Psoas muscle (tissue), 7 donors: ENCODE measurements at regions not wholly inside any gene's neighbourhood (a gene's known extent, or its start where the extent isn't known, plus 50 kb on each side); places are given as distances from the start of the nearest gene placed in this dataset.
A peak's percentile ranks its signal among the peaks of the same experiment; 100 is the strongest.

Experiments used
- ATAC-seq, 4 donors: fragments of 200-7000 bp; cut with Tn5 transposase; one replicate each; pipeline ENCODE4 v1.9.1; 2020; ENCODE audit warnings: moderate library complexity in 3 of 4, mild to moderate bottlenecking in 2 of 4
- DNase-seq, 2 donors: peaks; one replicate each; pipeline ENCODE4 v3.0.0-alpha.2; 2020
- H3K27ac ChIP-seq: fragments of 200-600 bp; one replicate; pipeline ENCODE4 v1.8.0; 2022
- H3K27me3 ChIP-seq, 3 donors: fragments of 200-600 bp in 1 of 3; one replicate each; pipeline versions ENCODE4 v1.6.1 to v1.8.0; 2013 to 2022; ENCODE audit warnings: low read length in 2 of 3, mild to moderate bottlenecking in 2 of 3, moderate library complexity in 1 of 3; ENCODE audit not compliant: insufficient read depth in 3 of 3
- H3K36me3 ChIP-seq, 2 donors: fragments of 200-600 bp in 1 of 2; one replicate each; pipeline versions ENCODE4 v1.6.1 to v1.8.0; 2013 to 2022; ENCODE audit warnings: low read depth in 1 of 2, mild to moderate bottlenecking in 1 of 2, moderate library complexity in 1 of 2; ENCODE audit not compliant: insufficient read depth in 1 of 2
- H3K4me1 ChIP-seq: fragments of 200-600 bp; one replicate; pipeline ENCODE4 v1.8.0; 2022
- H3K4me3 ChIP-seq: fragments of 200-600 bp; one replicate; pipeline ENCODE4 v1.8.0; 2022; ENCODE audit warnings: mild to moderate bottlenecking
- H3K9me3 ChIP-seq: fragments of 200-600 bp; one replicate; pipeline ENCODE4 v1.8.0; 2022
- CTCF ChIP-seq: fragments of 200-600 bp; IDR thresholded peaks from one replicate; pipeline ENCODE4 v1.8.0; 2022; ENCODE audit warnings: antibody characterized with exemption
- WGBS, 3 donors: extraction: QIAGEN DNeasy Blood & Tissue Kit; methylation state at CpG; one replicate each; pipeline versions ENCODE4 v1.1.6 to v1.1.7; 2013; 5-methylcytosine and 5-hydroxymethylcytosine counted together
- intact Hi-C, 2 donors: fragments of 100-400 bp; cut with DNase I; formaldehyde crosslinking; loops; one replicate each; pipeline versions ENCODE4 v1.11.0 to v1.14.2; 2022
- donor health status: healthy with polysubstance abuse.
- donor health status: DM: no; HTN: no; CAD: no; lungs with moderate emphysema.
- donor health status: Bipolar disorder and iron deficiency.
- donor health status: healthy.
- donor health status: DM: yes; HTN: yes; CAD: no.
- donor health status: DM: no; HTN: no; CAD: no.
- donor health status: DM: yes; HTN: yes; CAD: no.

GRCh38 chr6:54716010-54716409 lies 130.6 kb upstream of the FAM83B start:
- Histone ChIP-seq H3K4me1 (no peaks in the 10 kb centered on the region), H3K36me3 (no peaks in the 10 kb centered on the region), H3K27me3 (no peaks in the 10 kb centered on the region), H3K27ac (no peak overlapping the region), H3K4me3 (no peak overlapping the region), H3K9me3 (no peaks in the 10 kb centered on the region)
- DNase-seq = no peak
- ATAC-seq = no peak
- intact Hi-C loops = loop anchor here (5.0 kb wide), 2 partner anchors 351 to 526 kb away; no protein-coding TSS in a partner anchor
- no peak for TF ChIP-seq CTCF
- 94 to 96% (median 96%) methylated on average over 6 of the region's 6 CpGs for WGBS, 3 donors

GRCh38 chr6:54716877-54717276 lies 129.7 kb upstream of the FAM83B start:
- no peak for TF ChIP-seq CTCF
- no peak for ATAC-seq
- DNase-seq = no peak
- no peaks in the 10 kb centered on the region for H3K4me1 ChIP-seq
- H3K36me3 ChIP-seq = no peaks in the 10 kb centered on the region
- intact Hi-C loops = loop anchor here (5.0 kb wide), 2 partner anchors 350 to 525 kb away; no protein-coding TSS in a partner anchor
- no peak overlapping the region for H3K27ac ChIP-seq
- WGBS, 3 donors = 68 to 73% (median 70%) methylated on average over 3 of the region's 3 CpGs
- no peak overlapping the region for H3K4me3 ChIP-seq
- no peaks in the 10 kb centered on the region for H3K9me3 ChIP-seq
- no peaks in the 10 kb centered on the region for H3K27me3 ChIP-seq

GRCh38 chr6:54717849-54718455 lies 128.6 kb upstream of the FAM83B start:
- Histone ChIP-seq H3K27ac (no peak overlapping the region), H3K27me3 (no peaks in the 10 kb centered on the region), H3K9me3 (no peaks in the 10 kb centered on the region), H3K36me3 (no peaks in the 10 kb centered on the region), H3K4me3 (no peak overlapping the region), H3K4me1 (no peaks in the 10 kb centered on the region)
- 66 to 75% (median 73%) methylated on average over 5 of the region's 5 CpGs for WGBS, 3 donors
- intact Hi-C loops = loop anchor here (5.0 kb wide), 2 partner anchors 349 to 524 kb away; no protein-coding TSS in a partner anchor
- TF ChIP-seq CTCF = peak; percentile 81
- DNase-seq = no peak
- peak in 2 of 4 donors; percentile 66 to 67 for ATAC-seq

DNA sequence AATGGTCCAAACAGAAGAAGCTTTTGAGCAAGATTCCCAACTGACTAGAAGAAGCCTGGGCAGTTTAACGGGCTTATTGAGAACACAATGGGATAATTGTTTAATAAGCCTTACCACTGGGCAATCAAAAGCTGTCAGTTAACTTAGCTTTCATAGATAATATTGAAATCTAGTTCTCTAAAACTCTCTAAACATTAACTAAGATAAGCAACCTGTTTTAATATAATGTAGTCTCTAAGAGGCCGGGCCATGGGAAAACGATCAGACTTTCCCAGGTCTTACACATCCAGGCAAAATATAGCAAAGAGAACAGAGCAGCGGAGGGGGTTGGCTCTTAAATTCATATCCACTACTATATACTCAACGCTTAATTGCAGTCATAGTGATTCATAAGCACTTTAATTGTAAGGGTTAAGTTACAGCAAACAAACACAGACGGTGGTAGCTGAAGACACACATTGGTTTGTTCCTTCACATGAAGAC lies 128.0 kb upstream of the FAM83B start:
- no peaks in the 10 kb centered on the region for H3K9me3 ChIP-seq
- TF ChIP-seq CTCF = no peak
- no peak for DNase-seq

More for the DNA sequence above, 128.0 kb upstream of the FAM83B start:
- Histone ChIP-seq H3K36me3 (no peaks in the 10 kb centered on the region), H3K4me1 (no peaks in the 10 kb centered on the region), H3K27ac (no peak overlapping the region), H3K27me3 (no peaks in the 10 kb centered on the region), H3K4me3 (no peak overlapping the region)
- 69 to 81% (median 75%) methylated on average over 6 of the region's 6 CpGs for WGBS, 3 donors
- no peak for ATAC-seq
- intact Hi-C loops = loop anchor here (5.0 kb wide), 2 partner anchors 349 to 524 kb away; no protein-coding TSS in a partner anchor
